Liver (tissue), 3 donors: ENCODE measurements at regions not wholly inside any gene's neighbourhood (a gene's known extent, or its start where the extent isn't known, plus 50 kb on each side); places are given as distances from the start of the nearest gene placed in this dataset.

Experiments used
- CTCF ChIP-seq: fragments of 150-350 bp; IDR thresholded peaks from 2 replicates; pipeline ENCODE4 v1.5.1; 2017; ENCODE audit warnings: improper control_type of control experiment, low read depth, low read length; ENCODE audit not compliant: missing input control
- FOXA2 ChIP-seq: IDR thresholded peaks from 2 replicates; pipeline ENCODE4 v1.6.1; 2016; ENCODE audit warnings: antibody characterized with exemption
- HNF4A ChIP-seq, 2 donors: conservative IDR thresholded peaks; 2 replicates each; pipeline ENCODE4 v1.6.1; 2016; ENCODE audit warnings: antibody characterized with exemption in 2 of 2, mild to moderate bottlenecking in 2 of 2
- HNF4G ChIP-seq: IDR thresholded peaks from 2 replicates; pipeline ENCODE4 v1.6.1; 2016; ENCODE audit warnings: antibody characterized with exemption
- RAD21 ChIP-seq, 2 donors: IDR thresholded peaks; 2 replicates each; pipeline ENCODE4 v1.6.1; 2016; ENCODE audit warnings: antibody characterized with exemption in 2 of 2, mild to moderate bottlenecking in 2 of 2
- TAF1 ChIP-seq: conservative IDR thresholded peaks from 2 replicates; pipeline ENCODE4 v1.6.1; 2016; ENCODE audit warnings: antibody characterized with exemption, mild to moderate bottlenecking
- TF ChIP-seq, protein P1 (sequence below): IDR thresholded peaks from 2 replicates; pipeline ENCODE4 v1.6.1; 2016; ENCODE audit warnings: antibody characterized with exemption
- donor health status: healthy.
- donor health status: healthy.

DNA sequence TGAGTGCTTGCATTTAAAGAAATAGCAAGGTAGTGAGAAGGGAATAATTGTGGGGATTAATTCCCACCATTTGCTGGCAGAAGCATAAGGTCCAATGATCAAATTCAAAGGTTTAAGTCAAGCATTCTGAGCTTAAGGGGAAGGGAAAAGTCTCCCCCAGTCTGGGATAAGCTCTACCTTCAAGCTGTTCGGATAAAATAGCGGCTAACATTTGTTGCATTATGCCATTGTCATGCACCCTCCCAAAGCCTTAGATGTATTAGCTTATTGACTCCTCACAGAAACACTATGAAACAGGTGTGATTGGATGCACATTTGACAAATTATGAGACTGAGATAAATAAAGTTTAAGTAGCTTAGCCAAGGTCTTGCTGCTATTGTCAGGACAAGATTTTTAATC lies 52.2 kb upstream of the TGIF1 start (continued):
- TF ChIP-seq CTCF (no peak), HNF4A (conservative IDR thresholded peaks at IDR 0.05) (no peak), FOXA2 (no peak), RAD21 (IDR thresholded peaks at IDR 0.05) (no peak), HNF4G (no peak), TAF1 (no peak)
- TF ChIP-seq, protein P1, sequence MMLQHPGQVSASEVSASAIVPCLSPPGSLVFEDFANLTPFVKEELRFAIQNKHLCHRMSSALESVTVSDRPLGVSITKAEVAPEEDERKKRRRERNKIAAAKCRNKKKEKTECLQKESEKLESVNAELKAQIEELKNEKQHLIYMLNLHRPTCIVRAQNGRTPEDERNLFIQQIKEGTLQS: no peak
